ENCODE measurements at regions not wholly inside any gene's neighbourhood (a gene's known extent, or its start where the extent isn't known, plus 50 kb on each side); places are given as distances from the start of the nearest gene placed in this dataset.

GRCh38 chr2:94966689-94967088, 58.8 kb upstream of the MAL start:
- peaks cover 2% of the 10 kb centered on the region; the same call in 1 of the 2 replicates for H3K27me3 ChIP-seq (ENCODE audit: control insufficient read depth, insufficient read depth, low read length)
- no TSS peak for BruUV-seq (replicated peaks)

More at GRCh38 chr2:94966689-94967088, 58.8 kb upstream of the MAL start:
- Histone ChIP-seq H3K14ac (replicated peaks; ENCODE audit: low read depth, low read length) (no peak overlapping the region), H3K36me3 (ENCODE audit: control insufficient read depth, insufficient read depth, low read length) (no peaks in the 10 kb centered on the region), H3K9me1 (ENCODE audit: insufficient read depth, low read length) (no peaks in the 10 kb centered on the region), H2BK20ac (ENCODE audit: low read depth, low read length) (no peak overlapping the region), H3K4me1 (ENCODE audit: control insufficient read depth, insufficient read depth, low read length) (no peaks in the 10 kb centered on the region), H3K4me2 (ENCODE audit: low read depth, low read length) (no peak overlapping the region), H2BK120ac (ENCODE audit: low read depth, low read length) (no peak overlapping the region), H2AK5ac (ENCODE audit: low read depth, low read length) (no peak overlapping the region), H3K56ac (ENCODE audit: extremely low read depth, insufficient read depth, low read length) (no peak overlapping the region), H4K5ac (ENCODE audit: low read depth, low read length) (no peak overlapping the region), H2AFZ (replicated peaks; ENCODE audit: low read length, poor library complexity) (no peak overlapping the region), H3K27ac (ENCODE audit: insufficient read depth, low read length) (no peak overlapping the region), H3K4me3 (ENCODE audit: insufficient read depth, low read depth, low read length) (no peak overlapping the region), H2AK9ac (replicated peaks; ENCODE audit: low read depth, low read length, poor library complexity) (no peak overlapping the region), H3K9me3 (ENCODE audit: control insufficient read depth, insufficient read depth, low read length) (no peaks in the 10 kb centered on the region), H3K4ac (ENCODE audit: low read depth, low read length) (no peak overlapping the region), H3K18ac (ENCODE audit: low read depth, low read length) (no peak overlapping the region), H4K20me1 (ENCODE audit: insufficient read depth, low read length) (no peaks in the 10 kb centered on the region), H4K8ac (ENCODE audit: low read depth in 2 of 2, low read length in 2 of 2) (no peak overlapping the region), H3K9ac (ENCODE audit: low read depth, low read length) (no peak overlapping the region), H3K79me1 (ENCODE audit: low read depth in 1 of 2, low read length in 2 of 2) (no peaks in the 10 kb centered on the region), H2BK5ac (ENCODE audit: low read depth, low read length, poor library complexity, severe bottlenecking) (no peak overlapping the region), H2BK15ac (ENCODE audit: low read depth, low read length) (no peak overlapping the region), H3K23ac (ENCODE audit: low read depth, low read length) (no peak overlapping the region), H4K91ac (ENCODE audit: insufficient read depth, low read depth, low read length) (no peak overlapping the region)
- DNase-seq = no peak
- in situ Hi-C loops (cut with MboI; ENCODE audit: low sequenced_read_pairs) = no loop called here
- dilution Hi-C loops (cut with HindIII; ENCODE audit: low sequenced_read_pairs, unreplicated experiment) = no loop called here
- intact Hi-C loops (cut with micrococcal nuclease) = no loop called here
- no CpG with 5 or more reads among the region's 1 CpG for WGBS, 2 experiments (ENCODE audit: extremely low coverage in 2 of 2, insufficient read length in 1 of 2)
- ChIA-PET CTCF (no interaction called here), POLR2A (ENCODE audit: unreplicated experiment) (no interaction called here)
- TF ChIP-seq CHD1 (IDR thresholded peaks at IDR 0.05; ENCODE audit: low read depth, low read length) = no peak
- TF ChIP-seq NFE2L2 (IDR thresholded peaks at IDR 0.05; ENCODE audit: low read depth, low read length) = no peak
- TF ChIP-seq BHLHE40 (IDR thresholded peaks at IDR 0.05; ENCODE audit: low read depth, low read length) = no peak
- no peak for TF ChIP-seq RAD21 (IDR thresholded peaks at IDR 0.05; ENCODE audit: low read length)
- no peak for TF ChIP-seq MAFK (IDR thresholded peaks at IDR 0.05; ENCODE audit: low read depth, low read length)
- no peak for TF ChIP-seq CTCF (conservative IDR thresholded peaks at IDR 0.05; ENCODE audit: low read depth, low read length)
- TF ChIP-seq USF2 (IDR thresholded peaks at IDR 0.05; ENCODE audit: low read depth, low read length) = no peak
- TF ChIP-seq MXI1 (IDR thresholded peaks at IDR 0.05; ENCODE audit: borderline replicate concordance, low read depth, low read length) = no peak
- TF ChIP-seq ELK1 (IDR thresholded peaks at IDR 0.05; ENCODE audit: borderline replicate concordance, low read depth, low read length) = no peak
- TF ChIP-seq MAZ (IDR thresholded peaks at IDR 0.05; ENCODE audit: borderline replicate concordance, low read depth, low read length) = no peak
- no peak for TF ChIP-seq RCOR1 (IDR thresholded peaks at IDR 0.05; ENCODE audit: insufficient replicate concordance, low read length)
- TF ChIP-seq SMC3 (IDR thresholded peaks at IDR 0.05; ENCODE audit: low read depth, low read length) = no peak
- ATAC-seq (ENCODE audit: low read depth) = no peak
